HepG2 (cell line): ENCODE measurements at regions not wholly inside any gene's neighbourhood (a gene's known extent, or its start where the extent isn't known, plus 50 kb on each side); places are given as distances from the start of the nearest gene placed in this dataset.
"Not testable (repeated sequence)": the region's sequence is repeated elsewhere in the genome, so short reads cannot be mapped to it uniquely, and the experiment has no call there.

Experiments used
- POLR2A ChIP-seq, 2 experiments: IDR thresholded peaks; 2 replicates each; pipeline ENCODE4 v1.6.1; 2011; ENCODE audit warnings: low read depth in 2 of 2, low read length in 2 of 2, mild to moderate bottlenecking in 1 of 2, moderate library complexity in 1 of 2; ENCODE audit not compliant: insufficient read depth in 1 of 2
- RBAK ChIP-seq: sonication (generic); formaldehyde crosslinking; IDR thresholded peaks from 2 replicates; pipeline ENCODE4 v1.5.1; 2020; ENCODE audit warnings: mild to moderate bottlenecking, missing genetic modification reagents

DNA sequence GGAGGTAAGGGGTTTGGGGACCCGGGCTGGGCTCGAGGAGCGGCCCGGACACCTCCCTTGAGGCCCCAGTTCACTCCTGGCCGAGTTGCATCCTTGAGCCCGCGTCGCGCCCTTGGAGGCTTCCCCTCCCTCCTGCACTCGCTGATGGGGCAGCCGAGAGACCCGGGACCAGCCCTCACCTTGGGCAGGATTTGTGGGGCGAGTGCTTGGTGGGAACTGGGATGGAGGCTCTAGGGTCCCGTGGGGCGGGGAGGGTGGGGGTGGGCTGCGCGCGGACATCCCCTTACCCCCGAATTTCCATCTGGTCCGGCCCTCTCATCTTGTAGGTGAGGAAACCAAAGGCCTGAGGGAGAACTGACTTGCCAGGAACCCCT, 134.9 kb upstream of the ERV3-1 start:
- not testable (repeated sequence) for TF ChIP-seq RBAK (CRISPR knock-in tag); POLR2A (IDR thresholded peaks at IDR 0.05; ENCODE audit: insufficient read depth in 1 of 2, low read depth in 2 of 2, low read length in 2 of 2)
